ENCODE measurements at regions not wholly inside any gene's neighbourhood (a gene's known extent, or its start where the extent isn't known, plus 50 kb on each side); places are given as distances from the start of the nearest gene placed in this dataset.

DNA sequence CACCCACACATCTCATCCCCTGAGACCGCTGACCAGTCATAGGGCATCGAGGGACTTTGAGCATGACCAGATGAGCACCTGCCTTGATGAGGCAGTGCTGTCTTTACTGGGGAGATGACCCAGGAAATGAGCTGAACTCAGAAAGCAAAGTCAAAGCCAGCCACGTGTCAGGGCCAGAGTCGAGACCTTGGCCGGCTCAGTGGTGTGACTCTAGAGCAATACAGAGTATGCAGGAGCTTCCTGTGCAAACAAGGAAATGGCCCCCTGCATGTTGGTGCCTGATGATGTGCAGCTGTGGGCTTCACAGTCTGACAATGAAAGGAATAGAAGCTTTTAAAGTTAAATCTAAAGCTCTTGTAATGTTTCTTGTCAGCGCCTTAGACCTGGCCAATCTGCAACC, 332.9 kb downstream of the PCNX1 start:
- Histone ChIP-seq H3K9ac (no peak overlapping the region), H3K4me2 (no peak overlapping the region), H3K4me1 (ENCODE audit: low read depth, poor library complexity, severe bottlenecking) (no peaks in the 10 kb centered on the region), H3K27ac (no peak overlapping the region), H4K20me1 (ENCODE audit: insufficient read depth) (no peaks in the 10 kb centered on the region), H2AFZ (ENCODE audit: low read depth) (no peak overlapping the region), H3K27me3 (ENCODE audit: insufficient read depth, low read depth) (no peaks in the 10 kb centered on the region), H3K36me3 (ENCODE audit: insufficient read depth) (no peaks in the 10 kb centered on the region), H3K4me3 (IDR thresholded peaks at IDR 0.05; ENCODE audit: insufficient read depth, low read depth, low read length) (no peak overlapping the region), H3K79me2 (ENCODE audit: insufficient read depth, low read depth) (no peaks in the 10 kb centered on the region)
- TF ChIP-seq, protein P1, sequence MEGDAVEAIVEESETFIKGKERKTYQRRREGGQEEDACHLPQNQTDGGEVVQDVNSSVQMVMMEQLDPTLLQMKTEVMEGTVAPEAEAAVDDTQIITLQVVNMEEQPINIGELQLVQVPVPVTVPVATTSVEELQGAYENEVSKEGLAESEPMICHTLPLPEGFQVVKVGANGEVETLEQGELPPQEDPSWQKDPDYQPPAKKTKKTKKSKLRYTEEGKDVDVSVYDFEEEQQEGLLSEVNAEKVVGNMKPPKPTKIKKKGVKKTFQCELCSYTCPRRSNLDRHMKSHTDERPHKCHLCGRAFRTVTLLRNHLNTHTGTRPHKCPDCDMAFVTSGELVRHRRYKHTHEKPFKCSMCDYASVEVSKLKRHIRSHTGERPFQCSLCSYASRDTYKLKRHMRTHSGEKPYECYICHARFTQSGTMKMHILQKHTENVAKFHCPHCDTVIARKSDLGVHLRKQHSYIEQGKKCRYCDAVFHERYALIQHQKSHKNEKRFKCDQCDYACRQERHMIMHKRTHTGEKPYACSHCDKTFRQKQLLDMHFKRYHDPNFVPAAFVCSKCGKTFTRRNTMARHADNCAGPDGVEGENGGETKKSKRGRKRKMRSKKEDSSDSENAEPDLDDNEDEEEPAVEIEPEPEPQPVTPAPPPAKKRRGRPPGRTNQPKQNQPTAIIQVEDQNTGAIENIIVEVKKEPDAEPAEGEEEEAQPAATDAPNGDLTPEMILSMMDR (conservative IDR thresholded peaks at IDR 0.05; ENCODE audit: low read depth, low read length): no peak

DNA sequence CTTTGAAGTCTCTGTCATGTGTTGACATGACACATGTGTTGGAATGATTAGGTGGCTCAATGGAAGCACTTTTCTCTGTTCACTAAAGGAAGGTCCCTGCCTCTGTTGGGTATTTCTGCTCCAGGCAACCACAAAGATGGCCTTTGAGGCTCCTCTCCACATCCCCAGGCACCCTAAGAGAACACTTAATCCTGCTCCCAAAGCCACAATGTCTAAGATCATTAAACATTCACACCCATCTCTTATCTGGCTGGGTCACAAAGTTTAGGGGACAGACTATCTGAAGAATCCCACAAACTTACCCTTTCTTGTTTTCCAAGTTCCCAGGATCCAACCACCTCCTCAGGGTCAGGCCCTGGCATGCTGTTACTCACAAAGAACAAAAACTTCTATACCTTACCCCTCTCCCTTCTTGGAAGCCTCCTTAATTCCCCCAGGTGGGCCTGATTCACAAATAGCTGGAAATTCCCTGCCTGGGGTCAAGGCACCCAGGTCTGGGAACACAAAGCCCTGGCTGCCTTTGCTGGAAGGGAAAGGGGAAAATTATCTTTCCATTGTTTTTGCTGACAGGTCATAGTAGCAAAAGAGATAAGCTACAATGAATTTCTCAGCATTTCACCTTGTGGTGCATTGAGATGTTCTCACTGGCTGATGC, 333.7 kb downstream of the PCNX1 start:
- Histone ChIP-seq H3K36me3 (ENCODE audit: insufficient read depth) (no peaks in the 10 kb centered on the region), H4K20me1 (ENCODE audit: insufficient read depth) (no peaks in the 10 kb centered on the region), H3K4me1 (ENCODE audit: low read depth, poor library complexity, severe bottlenecking) (no peaks in the 10 kb centered on the region), H3K27me3 (ENCODE audit: insufficient read depth, low read depth) (no peaks in the 10 kb centered on the region), H2AFZ (ENCODE audit: low read depth) (no peak overlapping the region), H3K4me3 (IDR thresholded peaks at IDR 0.05; ENCODE audit: insufficient read depth, low read depth, low read length) (no peak overlapping the region), H3K27ac (no peak overlapping the region), H3K79me2 (ENCODE audit: insufficient read depth, low read depth) (no peaks in the 10 kb centered on the region), H3K9ac (no peak overlapping the region), H3K4me2 (no peak overlapping the region)
- TF ChIP-seq, protein P1 (conservative IDR thresholded peaks at IDR 0.05; ENCODE audit: low read depth, low read length): no peak

DNA sequence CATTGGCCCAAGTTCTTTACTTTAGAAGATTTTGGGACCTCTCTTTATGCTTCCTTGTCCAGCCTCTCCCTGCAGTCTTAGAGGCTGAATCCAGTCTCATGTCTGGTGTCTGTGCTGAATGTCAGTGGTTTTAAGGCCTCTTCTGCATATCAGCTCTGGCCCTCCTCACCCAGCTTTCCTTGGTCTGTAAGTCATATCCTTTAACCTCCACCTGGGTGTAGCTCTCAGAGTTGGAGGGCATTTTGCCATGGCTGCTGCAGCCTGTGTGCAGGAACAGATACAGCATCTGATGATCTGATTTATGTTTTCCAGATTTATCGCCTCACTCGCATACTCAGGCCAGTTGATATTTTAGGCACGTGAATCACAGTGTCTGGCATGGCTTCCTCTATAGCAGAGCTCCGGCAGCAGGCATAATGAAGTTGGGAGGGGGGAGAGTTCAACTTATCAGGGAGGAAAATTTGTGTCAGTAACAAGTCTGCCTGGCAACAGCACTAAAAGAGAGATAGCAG, 335.0 kb downstream of the PCNX1 start:
- Histone ChIP-seq H3K4me1 (ENCODE audit: low read depth, poor library complexity, severe bottlenecking) (no peaks in the 10 kb centered on the region), H3K4me3 (IDR thresholded peaks at IDR 0.05; ENCODE audit: insufficient read depth, low read depth, low read length) (no peak overlapping the region), H3K36me3 (ENCODE audit: insufficient read depth) (no peaks in the 10 kb centered on the region), H3K27ac (no peak overlapping the region), H3K9ac (no peak overlapping the region), H3K79me2 (ENCODE audit: insufficient read depth, low read depth) (no peaks in the 10 kb centered on the region), H2AFZ (ENCODE audit: low read depth) (no peak overlapping the region), H3K27me3 (ENCODE audit: insufficient read depth, low read depth) (no peaks in the 10 kb centered on the region), H4K20me1 (ENCODE audit: insufficient read depth) (no peaks in the 10 kb centered on the region), H3K4me2 (no peak overlapping the region)
- TF ChIP-seq, protein P1 (conservative IDR thresholded peaks at IDR 0.05; ENCODE audit: low read depth, low read length): no peak

DNA sequence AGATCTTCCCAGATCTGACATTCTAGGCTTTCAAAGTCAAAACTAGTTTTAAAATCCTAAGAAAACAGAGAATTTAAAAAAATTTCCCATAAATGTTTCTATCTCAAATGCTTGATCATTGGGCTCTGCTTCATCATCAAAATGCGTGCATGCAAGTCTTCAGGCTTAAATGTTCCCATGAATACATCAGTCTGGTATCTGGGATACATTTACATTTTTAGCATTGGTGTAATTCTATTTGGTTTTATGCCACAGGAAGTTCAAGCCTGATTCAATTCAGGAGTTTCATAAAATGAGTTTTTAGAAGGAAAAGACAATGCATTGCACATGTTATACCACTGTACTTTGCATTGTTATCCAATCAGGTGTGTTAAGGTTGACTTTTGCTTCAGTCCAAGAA, 336.4 kb downstream of the PCNX1 start:
- no peaks in the 10 kb centered on the region for H3K36me3 ChIP-seq (ENCODE audit: insufficient read depth)
- no peak overlapping the region for H3K4me3 ChIP-seq (IDR thresholded peaks at IDR 0.05; ENCODE audit: insufficient read depth, low read depth, low read length)
- H3K79me2 ChIP-seq (ENCODE audit: insufficient read depth, low read depth): no peaks in the 10 kb centered on the region
- no peak overlapping the region for H3K9ac ChIP-seq
- H4K20me1 ChIP-seq (ENCODE audit: insufficient read depth): no peaks in the 10 kb centered on the region
- TF ChIP-seq, protein P1 (conservative IDR thresholded peaks at IDR 0.05; ENCODE audit: low read depth, low read length): no peak
- no peaks in the 10 kb centered on the region for H3K27me3 ChIP-seq (ENCODE audit: insufficient read depth, low read depth)
- H3K4me2 ChIP-seq: no peak overlapping the region
- no peaks in the 10 kb centered on the region for H3K4me1 ChIP-seq (ENCODE audit: low read depth, poor library complexity, severe bottlenecking)
- H3K27ac ChIP-seq: no peak overlapping the region
- H2AFZ ChIP-seq (ENCODE audit: low read depth): no peak overlapping the region
